DND-41 (cell line): ENCODE measurements at regions not wholly inside any gene's neighbourhood (a gene's known extent, or its start where the extent isn't known, plus 50 kb on each side); places are given as distances from the start of the nearest gene placed in this dataset.

Source experiments
- EZH2 ChIP-seq: IDR thresholded peaks from 3 replicates; pipeline ENCODE4 v1.6.1; 2012; ENCODE audit warnings: borderline replicate concordance, low read depth, mild to moderate bottlenecking, moderate library complexity, low read length, inconsistent platforms; ENCODE audit not compliant: severe bottlenecking
- TF ChIP-seq, protein P1 (sequence below): IDR thresholded peaks from 2 replicates; pipeline ENCODE4 v1.5.1; 2012; ENCODE audit warnings: borderline replicate concordance, low read length, moderate library complexity, mild to moderate bottlenecking; ENCODE audit not compliant: poor library complexity, severe bottlenecking; ENCODE audit errors: extremely low read depth

DNA sequence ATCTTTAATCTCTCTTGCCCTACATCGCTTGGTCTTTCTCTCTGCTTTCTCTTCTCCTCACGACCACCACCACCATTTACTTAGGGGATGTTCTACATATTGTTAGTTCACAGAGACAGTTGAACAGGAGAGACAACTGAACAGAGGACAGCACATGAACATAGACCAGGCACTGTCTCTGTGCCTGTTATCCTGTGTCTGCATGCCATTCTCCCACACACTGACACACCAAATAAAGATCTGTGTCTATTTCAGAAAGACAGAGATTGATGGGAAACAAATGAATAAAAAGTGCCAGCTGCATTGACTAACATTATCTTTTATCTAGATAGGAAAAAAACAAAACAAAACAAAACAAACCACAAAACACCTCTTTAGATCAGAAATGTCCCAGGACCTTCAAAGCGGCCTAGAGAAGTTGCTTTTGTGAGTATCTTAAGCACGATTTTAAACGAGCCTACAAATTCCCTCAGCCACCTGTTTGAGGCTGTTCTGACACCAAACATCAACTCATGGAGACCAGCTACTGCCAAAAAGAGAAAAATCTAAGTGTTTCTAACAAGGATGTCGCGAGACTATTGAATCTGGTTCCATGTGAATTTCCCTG, 77.6 kb upstream of the PARP11 start:
- TF ChIP-seq, protein P1, sequence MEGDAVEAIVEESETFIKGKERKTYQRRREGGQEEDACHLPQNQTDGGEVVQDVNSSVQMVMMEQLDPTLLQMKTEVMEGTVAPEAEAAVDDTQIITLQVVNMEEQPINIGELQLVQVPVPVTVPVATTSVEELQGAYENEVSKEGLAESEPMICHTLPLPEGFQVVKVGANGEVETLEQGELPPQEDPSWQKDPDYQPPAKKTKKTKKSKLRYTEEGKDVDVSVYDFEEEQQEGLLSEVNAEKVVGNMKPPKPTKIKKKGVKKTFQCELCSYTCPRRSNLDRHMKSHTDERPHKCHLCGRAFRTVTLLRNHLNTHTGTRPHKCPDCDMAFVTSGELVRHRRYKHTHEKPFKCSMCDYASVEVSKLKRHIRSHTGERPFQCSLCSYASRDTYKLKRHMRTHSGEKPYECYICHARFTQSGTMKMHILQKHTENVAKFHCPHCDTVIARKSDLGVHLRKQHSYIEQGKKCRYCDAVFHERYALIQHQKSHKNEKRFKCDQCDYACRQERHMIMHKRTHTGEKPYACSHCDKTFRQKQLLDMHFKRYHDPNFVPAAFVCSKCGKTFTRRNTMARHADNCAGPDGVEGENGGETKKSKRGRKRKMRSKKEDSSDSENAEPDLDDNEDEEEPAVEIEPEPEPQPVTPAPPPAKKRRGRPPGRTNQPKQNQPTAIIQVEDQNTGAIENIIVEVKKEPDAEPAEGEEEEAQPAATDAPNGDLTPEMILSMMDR: no peak
- no peak for TF ChIP-seq EZH2
